Neural progenitor cell (in vitro differentiated cells): ENCODE measurements at regions not wholly inside any gene's neighbourhood (a gene's known extent, or its start where the extent isn't known, plus 50 kb on each side); places are given as distances from the start of the nearest gene placed in this dataset.

Experiments used
- CTCF ChIP-seq: fragments of 200-600 bp; sonication (generic); IDR thresholded peaks from 2 replicates; pipeline ENCODE4 v1.5.1; 2017; ENCODE audit warnings: antibody characterized with exemption, mild to moderate bottlenecking
- EZH2phosphoT487 ChIP-seq: fragments of 200-600 bp; sonication (generic); IDR thresholded peaks from 2 replicates; pipeline ENCODE4 v1.6.1; 2017; ENCODE audit warnings: antibody characterized with exemption

GRCh38 chr3:117117188-117117936 lies 407.8 kb downstream of the TUSC7 start:
- TF ChIP-seq CTCF (no peak), EZH2phosphoT487 (no peak)
